NCI-H1436 (cell line): ENCODE measurements at regions not wholly inside any gene's neighbourhood (a gene's known extent, or its start where the extent isn't known, plus 50 kb on each side); places are given as distances from the start of the nearest gene placed in this dataset.
"Not testable (repeated sequence)": the region's sequence is repeated elsewhere in the genome, so short reads cannot be mapped to it uniquely, and the experiment has no call there.

Source experiments
- DNase-seq: peaks from one replicate; lab custom pipeline; 2025; lab: John Stamatoyannopoulos, UW

- DNase-seq = no peak
Observed at GRCh38 chr5:109630093-109630492, 59.6 kb upstream of the MAN2A1 start.

GRCh38 chr5:109628591-109628990 lies 61.1 kb upstream of the MAN2A1 start:
- DNase-seq = no peak

GRCh38 chr5:109621266-109621665 lies 68.5 kb upstream of the MAN2A1 start:
- not testable (repeated sequence) for DNase-seq

- no peak for DNase-seq
Observed at GRCh38 chr5:109620651-109621050, 69.1 kb upstream of the MAN2A1 start.

- no peak for DNase-seq
Observed at GRCh38 chr5:109619606-109620005, 70.1 kb upstream of the MAN2A1 start.

- DNase-seq = no peak
Observed at GRCh38 chr5:109619021-109619460, 70.7 kb upstream of the MAN2A1 start.

GRCh38 chr5:109614981-109615380 lies 74.7 kb upstream of the MAN2A1 start:
- no peak for DNase-seq

- DNase-seq = no peak
Observed at GRCh38 chr5:109614301-109614700, 75.4 kb upstream of the MAN2A1 start.

GRCh38 chr5:109612278-109612905 lies 77.3 kb upstream of the MAN2A1 start:
- DNase-seq = no peak

- peak; percentile 3 for DNase-seq
Observed at GRCh38 chr5:109611505-109611904, 78.2 kb upstream of the MAN2A1 start.

GRCh38 chr5:109611061-109611460 lies 78.7 kb upstream of the MAN2A1 start:
- no peak for DNase-seq

- no peak for DNase-seq
Observed at GRCh38 chr5:109610581-109610980, 79.1 kb upstream of the MAN2A1 start.

GRCh38 chr5:109605207-109605730 lies 84.5 kb upstream of the MAN2A1 start:
- no peak for DNase-seq

GRCh38 chr5:109604758-109605157 lies 85.0 kb upstream of the MAN2A1 start:
- DNase-seq = no peak

GRCh38 chr5:109601736-109602135 lies 88.0 kb upstream of the MAN2A1 start:
- DNase-seq = no peak

GRCh38 chr5:109597893-109598292 lies 91.8 kb upstream of the MAN2A1 start:
- no peak for DNase-seq

GRCh38 chr5:109594217-109594616 lies 95.5 kb upstream of the MAN2A1 start:
- DNase-seq = no peak

- no peak for DNase-seq
Observed at GRCh38 chr5:109590799-109591198, 98.9 kb upstream of the MAN2A1 start.

- DNase-seq = no peak
Observed at GRCh38 chr5:109589986-109590385, 99.7 kb upstream of the MAN2A1 start.

- no peak for DNase-seq
Observed at GRCh38 chr5:109589239-109589638, 100.5 kb upstream of the MAN2A1 start.

GRCh38 chr5:109588281-109589035 lies 101.3 kb upstream of the MAN2A1 start:
- no peak for DNase-seq

- no peak for DNase-seq
Observed at GRCh38 chr5:109584986-109585599, 104.6 kb upstream of the MAN2A1 start.

- DNase-seq = no peak
Observed at GRCh38 chr5:109580225-109580624, 109.5 kb upstream of the MAN2A1 start.
